Mesothelial cell of epicardium (in vitro differentiated cells): ENCODE measurements at regions not wholly inside any gene's neighbourhood (a gene's known extent, or its start where the extent isn't known, plus 50 kb on each side); places are given as distances from the start of the nearest gene placed in this dataset.

Source experiments
- DNase-seq, 2 experiments: peaks; one replicate each; pipeline ENCODE4 v3.0.0; 2021; ENCODE audit warnings: low spot score in 2 of 2; ENCODE audit not compliant: unreplicated experiment in 2 of 2
- H3K27ac Mint-ChIP-seq: 2 replicates; pipeline ENCODE4 v1.8.0; 2021; ENCODE audit warnings: mixed read lengths
- H3K27me3 Mint-ChIP-seq: 2 replicates; pipeline ENCODE4 v1.8.0; 2021; ENCODE audit warnings: low read depth, mixed read lengths
- H3K36me3 Mint-ChIP-seq: 2 replicates; pipeline ENCODE4 v1.8.0; 2021; ENCODE audit warnings: mixed read lengths
- H3K4me1 Mint-ChIP-seq: 2 replicates; pipeline ENCODE4 v1.8.0; 2021; ENCODE audit warnings: mixed read lengths
- H3K4me3 Mint-ChIP-seq: 2 replicates; pipeline ENCODE4 v1.8.0; 2021; ENCODE audit warnings: mild to moderate bottlenecking, moderate library complexity, mixed read lengths
- H3K9me3 Mint-ChIP-seq: 2 replicates; pipeline ENCODE4 v1.8.0; 2021; ENCODE audit warnings: mixed read lengths
- CTCF ChIP-seq: fragments of 200-600 bp; sonication (generic); IDR thresholded peaks from one replicate; pipeline ENCODE4 v1.5.0; 2021; ENCODE audit warnings: antibody characterized with exemption; ENCODE audit not compliant: unreplicated experiment

- peaks cover 7% of the 10 kb centered on the region for H3K9me3 Mint-ChIP-seq
- no peaks in the 10 kb centered on the region for H3K27me3 Mint-ChIP-seq
- peaks cover 26% of the 10 kb centered on the region for H3K4me1 Mint-ChIP-seq
- DNase-seq, result no peak
- H3K4me3 Mint-ChIP-seq, result no peak overlapping the region
- no peaks in the 10 kb centered on the region for H3K36me3 Mint-ChIP-seq
- H3K27ac Mint-ChIP-seq, result no peak overlapping the region
- no peak for TF ChIP-seq CTCF
Observed at GRCh38 chr11:10371926-10372641, 67.2 kb downstream of the ADM start.

GRCh38 chr11:10373340-10373739, 68.5 kb downstream of the ADM start:
- no peak overlapping the region for H3K27ac Mint-ChIP-seq
- no peak for TF ChIP-seq CTCF
- no peak overlapping the region for H3K4me3 Mint-ChIP-seq
- H3K36me3 Mint-ChIP-seq, result no peaks in the 10 kb centered on the region
- no peaks in the 10 kb centered on the region for H3K27me3 Mint-ChIP-seq
- no peaks in the 10 kb centered on the region for H3K9me3 Mint-ChIP-seq
- DNase-seq, result no peak
- H3K4me1 Mint-ChIP-seq, result peaks cover 26% of the 10 kb centered on the region

- TF ChIP-seq CTCF, result no peak
- no peak overlapping the region for H3K4me3 Mint-ChIP-seq
- no peaks in the 10 kb centered on the region for H3K27me3 Mint-ChIP-seq
- H3K36me3 Mint-ChIP-seq, result no peaks in the 10 kb centered on the region
- DNase-seq, result no peak
- H3K9me3 Mint-ChIP-seq, result no peaks in the 10 kb centered on the region
- H3K4me1 Mint-ChIP-seq, result peaks cover 26% of the 10 kb centered on the region
- no peak overlapping the region for H3K27ac Mint-ChIP-seq
Observed at GRCh38 chr11:10373929-10374328, 69.1 kb downstream of the ADM start.

- no peaks in the 10 kb centered on the region for H3K36me3 Mint-ChIP-seq
- H3K4me3 Mint-ChIP-seq, result no peak overlapping the region
- peaks cover 26% of the 10 kb centered on the region for H3K4me1 Mint-ChIP-seq
- no peak for TF ChIP-seq CTCF
- no peaks in the 10 kb centered on the region for H3K27me3 Mint-ChIP-seq
- H3K27ac Mint-ChIP-seq, result no peak overlapping the region
- no peaks in the 10 kb centered on the region for H3K9me3 Mint-ChIP-seq
- no peak for DNase-seq
Observed at GRCh38 chr11:10374386-10374785, 69.5 kb downstream of the ADM start.

GRCh38 chr11:10375280-10375971, 70.6 kb downstream of the ADM start:
- Mint-ChIP-seq H3K27me3 (no peaks in the 10 kb centered on the region), H3K27ac (no peak overlapping the region), H3K4me3 (no peak overlapping the region), H3K9me3 (no peaks in the 10 kb centered on the region), H3K36me3 (no peaks in the 10 kb centered on the region), H3K4me1 (peaks cover 26% of the 10 kb centered on the region)
- DNase-seq, result no peak
- TF ChIP-seq CTCF, result no peak
